GM12878 (cell line): ENCODE measurements at regions not wholly inside any gene's neighbourhood (a gene's known extent, or its start where the extent isn't known, plus 50 kb on each side); places are given as distances from the start of the nearest gene placed in this dataset.

Experiments used
- ATAC-seq: fragments of 200-7000 bp; cut with Tn5 transposase; 3 replicates; pipeline ENCODE4 v1.9.1; 2020; ENCODE audit warnings: mild to moderate bottlenecking, moderate library complexity
- BruUV-seq: library from RNA; stranded (reverse); fragments of 400-500 nt; replicated peaks from 2 replicates; lab custom pipeline; 2021; lab: Mats Ljungman, UMichigan
- CTCF ChIA-PET: fragments of 300-600 bp; sonication (Branson Sonifier 250); formaldehyde crosslinking; extraction: SDS; loops from one replicate; lab custom pipeline; 2021; ENCODE audit warnings: inconsistent platforms; lab: Yijun Ruan, JAX
- POLR2A ChIA-PET: fragments of 350-600 bp; formaldehyde crosslinking; extraction: SDS; loops from one replicate; lab custom pipeline; 2021; ENCODE audit warnings: inconsistent platforms; lab: Charles Lee
- RAD21 ChIA-PET: fragments of 300-600 bp; sonication (Branson Sonifier 250); formaldehyde crosslinking; loops from one replicate; lab custom pipeline; 2023; ENCODE audit warnings: antibody characterized with exemption; ENCODE audit not compliant: unreplicated experiment; lab: Charles Lee
- SMC1A ChIA-PET: fragments of 300-600 bp; sonication (Branson Sonifier 250); formaldehyde crosslinking; loops from one replicate; lab custom pipeline; 2023; ENCODE audit not compliant: unreplicated experiment, uncharacterized antibody; lab: Charles Lee
- DNase-seq: peaks from one replicate; pipeline ENCODE4 v3.0.0-alpha.2; 2011; ENCODE audit warnings: low read depth, low spot score
- FAIRE-seq: peaks from 3 replicates; lab custom pipeline; 2011; peaks lifted over from hg19 to GRCh38; lab: Jason Lieb, UNC
- H2AFZ ChIP-seq: 2 replicates; pipeline ENCODE4 v1.6.0; 2011; ENCODE audit warnings: low read depth, low read length, control low read depth; ENCODE audit not compliant: control insufficient read depth
- H3K27ac ChIP-seq: 2 replicates; pipeline ENCODE4 v1.5.1; 2011; ENCODE audit warnings: control low read depth; ENCODE audit not compliant: control insufficient read depth, insufficient read depth
- H3K27me3 ChIP-seq, 2 experiments: replicated peaks in 1 of 2; 2 replicates each; pipeline versions ENCODE4 v1.6.0 to v1.6.1; 2011; ENCODE audit warnings: low read length in 1 of 2; ENCODE audit not compliant: control insufficient read depth in 2 of 2, insufficient read depth in 2 of 2
- H3K36me3 ChIP-seq, 2 experiments: 2 replicates each; pipeline ENCODE4 v1.5.1; 2011; ENCODE audit warnings: low read length in 1 of 2; ENCODE audit not compliant: control insufficient read depth in 2 of 2, insufficient read depth in 2 of 2
- H3K4me1 ChIP-seq: 2 replicates; pipeline ENCODE4 v1.6.1; 2011; ENCODE audit warnings: mild to moderate bottlenecking, low read length, moderate library complexity, mixed read lengths; ENCODE audit not compliant: control insufficient read depth, insufficient read depth
- H3K4me2 ChIP-seq: 2 replicates; pipeline ENCODE4 v1.6.0; 2011; ENCODE audit warnings: control low read depth; ENCODE audit not compliant: control insufficient read depth, insufficient read depth
- H3K4me3 ChIP-seq: fragments of 200-600 bp; sonication (generic); 2 replicates; pipeline ENCODE4 v1.5.1; 2016
- H3K79me2 ChIP-seq: 2 replicates; pipeline ENCODE4 v1.6.0; 2011; ENCODE audit warnings: low read length; ENCODE audit not compliant: control insufficient read depth, insufficient read depth
- H3K9ac ChIP-seq: 2 replicates; pipeline ENCODE4 v1.8.0; 2011; ENCODE audit warnings: low read length, control low read depth, mixed read lengths; ENCODE audit not compliant: control insufficient read depth, insufficient read depth
- H3K9me3 ChIP-seq: replicated peaks from 3 replicates; pipeline ENCODE4 v1.5.1; 2011; ENCODE audit warnings: mild to moderate bottlenecking, low read length; ENCODE audit not compliant: control insufficient read depth, insufficient read depth
- H4K20me1 ChIP-seq: 2 replicates; pipeline ENCODE4 v1.6.0; 2011; ENCODE audit not compliant: control insufficient read depth, insufficient read depth
- BRCA1 ChIP-seq: IDR thresholded peaks from 2 replicates; pipeline ENCODE4 v1.6.1; 2011; ENCODE audit warnings: low read depth, low read length, improper control_type of control experiment
- EP300 ChIP-seq, 2 experiments: fragments of 150-350 bp in 1 of 2; IDR thresholded peaks; 2 replicates each; pipeline ENCODE4 v1.6.1; 2011 to 2012; ENCODE audit warnings: low read depth in 2 of 2, low read length in 2 of 2, borderline replicate concordance in 1 of 2, improper control_type of control experiment in 1 of 2, inconsistent platforms in 1 of 2; ENCODE audit not compliant: control insufficient read depth in 1 of 2
- HCFC1 ChIP-seq: fragments of 150-350 bp; IDR thresholded peaks from 2 replicates; pipeline ENCODE4 v1.6.1; 2014; ENCODE audit warnings: low read length
- KLF5 ChIP-seq: fragments of 450-650 bp; IDR thresholded peaks from 2 replicates; pipeline ENCODE4 v1.6.1; 2014; ENCODE audit warnings: mild to moderate bottlenecking; ENCODE audit not compliant: partially characterized antibody
- NFIC ChIP-seq: IDR thresholded peaks from 2 replicates; pipeline ENCODE4 v1.6.1; 2012; ENCODE audit warnings: low read depth, mild to moderate bottlenecking, inconsistent platforms, low read length, moderate library complexity
- NR2C1 ChIP-seq: fragments of 450-650 bp; IDR thresholded peaks from 2 replicates; pipeline ENCODE4 v1.6.1; 2017; ENCODE audit warnings: antibody characterized with exemption, mild to moderate bottlenecking, moderate library complexity
- NRF1 ChIP-seq: conservative IDR thresholded peaks from 2 replicates; pipeline ENCODE4 v1.6.1; 2011; ENCODE audit warnings: mild to moderate bottlenecking, low read depth, low read length, improper control_type of control experiment
- PAX8 ChIP-seq: fragments of 450-650 bp; IDR thresholded peaks from 2 replicates; pipeline ENCODE4 v1.6.1; 2017; ENCODE audit warnings: mild to moderate bottlenecking, moderate library complexity
- POLR2A ChIP-seq: IDR thresholded peaks from 2 replicates; pipeline ENCODE4 v1.6.1; 2011; ENCODE audit warnings: low read depth, mild to moderate bottlenecking, low read length
- RCOR1 ChIP-seq: conservative IDR thresholded peaks from 2 replicates; pipeline ENCODE4 v1.6.1; 2012; ENCODE audit warnings: low read depth, low read length, improper control_type of control experiment
- RELA ChIP-seq: fragments of 450-650 bp; IDR thresholded peaks from 2 replicates; pipeline ENCODE4 v1.8.0; 2014; ENCODE audit warnings: borderline replicate concordance; ENCODE audit not compliant: partially characterized antibody
- TARDBP ChIP-seq: IDR thresholded peaks from 2 replicates; pipeline ENCODE4 v1.6.1; 2016; ENCODE audit warnings: borderline replicate concordance
- WGBS: methylation state at CpG from one replicate; pipeline ENCODE4 v1.1.6; 2016; ENCODE audit warnings: low lambda C conversion rate; ENCODE audit not compliant: insufficient replicate concordance, insufficient coverage; ENCODE audit errors: missing lambda C conversion rate; 5-methylcytosine and 5-hydroxymethylcytosine counted together
- in situ Hi-C: fragments of 300-500 bp; cut with MboI; formaldehyde crosslinking; loops from 9 replicates; pipeline ENCODE4 v1.14.3; 2018; ENCODE audit warnings: mixed read lengths
- intact Hi-C: fragments of 100-400 bp; cut with micrococcal nuclease; formaldehyde crosslinking; loops from one replicate; pipeline ENCODE4 v1.14.2; 2022; ENCODE audit not compliant: unreplicated experiment
- TF ChIP-seq, protein P1 (sequence below): fragments of 450-650 bp; IDR thresholded peaks from 2 replicates; pipeline ENCODE4 v1.6.1; 2017; ENCODE audit warnings: mild to moderate bottlenecking, moderate library complexity
- TF ChIP-seq, protein P2 (sequence below): IDR thresholded peaks from 2 replicates; pipeline ENCODE4 v1.6.1; 2012; ENCODE audit warnings: mild to moderate bottlenecking, low read depth, low read length
- TF ChIP-seq, protein P3 (sequence below): fragments of 450-650 bp; IDR thresholded peaks from 2 replicates; pipeline ENCODE4 v1.6.1; 2018; ENCODE audit warnings: mild to moderate bottlenecking, low read depth, moderate library complexity; ENCODE audit not compliant: partially characterized antibody

DNA sequence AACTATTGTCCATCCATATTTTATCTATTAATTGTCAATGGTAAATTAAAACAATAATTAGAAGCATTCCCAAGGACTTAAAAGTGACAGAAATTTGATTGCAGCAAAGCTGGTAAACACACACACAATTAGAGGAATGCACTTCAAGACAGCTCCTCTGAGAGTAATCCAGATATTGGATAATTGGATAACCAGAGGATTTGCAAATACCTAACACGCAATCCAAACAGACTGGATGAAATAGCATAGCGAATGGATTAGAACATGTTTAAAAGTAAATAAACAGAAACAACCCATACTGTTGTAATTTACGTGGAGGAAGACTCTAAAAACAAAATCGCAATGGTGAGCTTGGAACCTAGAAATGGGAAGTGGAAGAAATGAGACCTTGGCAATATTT is 239.8 kb downstream of the METTL4 start:
- ChIA-PET SMC1A (interaction anchor here (0.9 to 2.5 kb wide), 6 partner anchors 13 to 210 kb away, joined by 3 to 8 read pairs (median 4); no protein-coding TSS in a partner anchor), RAD21 (interaction anchor here (2.2 kb wide), 1 partner anchor 18 kb away, joined by 5 read pairs; no protein-coding TSS in a partner anchor), POLR2A (no interaction called here), CTCF (interaction anchor here (0.6 to 2.5 kb wide), 5 partner anchors 9 to 211 kb away, joined by 3 to 6 read pairs (median 4); no protein-coding TSS in a partner anchor)
- Histone ChIP-seq H3K4me2 (no peak overlapping the region), H2AFZ (no peak overlapping the region), H3K4me3 (no peak overlapping the region), H3K4me1 (no peaks in the 10 kb centered on the region), H3K36me3 (no peaks in the 10 kb centered on the region), H3K27me3 (no peaks in the 10 kb centered on the region), H3K27ac (no peak overlapping the region), H3K9ac (no peak overlapping the region), H3K9me3 (no peaks in the 10 kb centered on the region), H3K79me2 (no peaks in the 10 kb centered on the region), H4K20me1 (no peaks in the 10 kb centered on the region)
- in situ Hi-C loops (loop anchor here (5.0 kb wide), 1 partner anchor 221 kb away; no protein-coding TSS in a partner anchor), intact Hi-C loops (loop anchor here (10.0 kb wide), 1 partner anchor 227 kb away; no protein-coding TSS in a partner anchor)
- FAIRE-seq: no peak
- 69% methylated on average over 4 of the region's 4 CpGs for WGBS
- ATAC-seq: no peak
- no peak for DNase-seq
- no TSS peak for BruUV-seq
- TF ChIP-seq EP300 (IDR thresholded peaks at IDR 0.05; ENCODE audit: borderline replicate concordance in 1 of 2, control insufficient read depth in 1 of 2, low read depth in 2 of 2, low read length in 2 of 2): no peak
- no peak for TF ChIP-seq NFIC
- TF ChIP-seq NRF1: no peak
- TF ChIP-seq, protein P1, sequence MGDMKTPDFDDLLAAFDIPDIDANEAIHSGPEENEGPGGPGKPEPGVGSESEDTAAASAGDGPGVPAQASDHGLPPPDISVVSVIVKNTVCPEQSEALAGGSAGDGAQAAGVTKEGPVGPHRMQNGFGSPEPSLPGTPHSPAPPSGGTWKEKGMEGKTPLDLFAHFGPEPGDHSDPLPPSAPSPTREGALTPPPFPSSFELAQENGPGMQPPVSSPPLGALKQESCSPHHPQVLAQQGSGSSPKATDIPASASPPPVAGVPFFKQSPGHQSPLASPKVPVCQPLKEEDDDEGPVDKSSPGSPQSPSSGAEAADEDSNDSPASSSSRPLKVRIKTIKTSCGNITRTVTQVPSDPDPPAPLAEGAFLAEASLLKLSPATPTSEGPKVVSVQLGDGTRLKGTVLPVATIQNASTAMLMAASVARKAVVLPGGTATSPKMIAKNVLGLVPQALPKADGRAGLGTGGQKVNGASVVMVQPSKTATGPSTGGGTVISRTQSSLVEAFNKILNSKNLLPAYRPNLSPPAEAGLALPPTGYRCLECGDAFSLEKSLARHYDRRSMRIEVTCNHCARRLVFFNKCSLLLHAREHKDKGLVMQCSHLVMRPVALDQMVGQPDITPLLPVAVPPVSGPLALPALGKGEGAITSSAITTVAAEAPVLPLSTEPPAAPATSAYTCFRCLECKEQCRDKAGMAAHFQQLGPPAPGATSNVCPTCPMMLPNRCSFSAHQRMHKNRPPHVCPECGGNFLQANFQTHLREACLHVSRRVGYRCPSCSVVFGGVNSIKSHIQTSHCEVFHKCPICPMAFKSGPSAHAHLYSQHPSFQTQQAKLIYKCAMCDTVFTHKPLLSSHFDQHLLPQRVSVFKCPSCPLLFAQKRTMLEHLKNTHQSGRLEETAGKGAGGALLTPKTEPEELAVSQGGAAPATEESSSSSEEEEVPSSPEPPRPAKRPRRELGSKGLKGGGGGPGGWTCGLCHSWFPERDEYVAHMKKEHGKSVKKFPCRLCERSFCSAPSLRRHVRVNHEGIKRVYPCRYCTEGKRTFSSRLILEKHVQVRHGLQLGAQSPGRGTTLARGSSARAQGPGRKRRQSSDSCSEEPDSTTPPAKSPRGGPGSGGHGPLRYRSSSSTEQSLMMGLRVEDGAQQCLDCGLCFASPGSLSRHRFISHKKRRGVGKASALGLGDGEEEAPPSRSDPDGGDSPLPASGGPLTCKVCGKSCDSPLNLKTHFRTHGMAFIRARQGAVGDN: no peak
- TF ChIP-seq, protein P2, sequence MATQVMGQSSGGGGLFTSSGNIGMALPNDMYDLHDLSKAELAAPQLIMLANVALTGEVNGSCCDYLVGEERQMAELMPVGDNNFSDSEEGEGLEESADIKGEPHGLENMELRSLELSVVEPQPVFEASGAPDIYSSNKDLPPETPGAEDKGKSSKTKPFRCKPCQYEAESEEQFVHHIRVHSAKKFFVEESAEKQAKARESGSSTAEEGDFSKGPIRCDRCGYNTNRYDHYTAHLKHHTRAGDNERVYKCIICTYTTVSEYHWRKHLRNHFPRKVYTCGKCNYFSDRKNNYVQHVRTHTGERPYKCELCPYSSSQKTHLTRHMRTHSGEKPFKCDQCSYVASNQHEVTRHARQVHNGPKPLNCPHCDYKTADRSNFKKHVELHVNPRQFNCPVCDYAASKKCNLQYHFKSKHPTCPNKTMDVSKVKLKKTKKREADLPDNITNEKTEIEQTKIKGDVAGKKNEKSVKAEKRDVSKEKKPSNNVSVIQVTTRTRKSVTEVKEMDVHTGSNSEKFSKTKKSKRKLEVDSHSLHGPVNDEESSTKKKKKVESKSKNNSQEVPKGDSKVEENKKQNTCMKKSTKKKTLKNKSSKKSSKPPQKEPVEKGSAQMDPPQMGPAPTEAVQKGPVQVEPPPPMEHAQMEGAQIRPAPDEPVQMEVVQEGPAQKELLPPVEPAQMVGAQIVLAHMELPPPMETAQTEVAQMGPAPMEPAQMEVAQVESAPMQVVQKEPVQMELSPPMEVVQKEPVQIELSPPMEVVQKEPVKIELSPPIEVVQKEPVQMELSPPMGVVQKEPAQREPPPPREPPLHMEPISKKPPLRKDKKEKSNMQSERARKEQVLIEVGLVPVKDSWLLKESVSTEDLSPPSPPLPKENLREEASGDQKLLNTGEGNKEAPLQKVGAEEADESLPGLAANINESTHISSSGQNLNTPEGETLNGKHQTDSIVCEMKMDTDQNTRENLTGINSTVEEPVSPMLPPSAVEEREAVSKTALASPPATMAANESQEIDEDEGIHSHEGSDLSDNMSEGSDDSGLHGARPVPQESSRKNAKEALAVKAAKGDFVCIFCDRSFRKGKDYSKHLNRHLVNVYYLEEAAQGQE: no peak
- no peak for TF ChIP-seq POLR2A
- TF ChIP-seq BRCA1: no peak
- TF ChIP-seq TARDBP: no peak
- no peak for TF ChIP-seq PAX8
- no peak for TF ChIP-seq RELA
- no peak for TF ChIP-seq RCOR1
- TF ChIP-seq NR2C1: no peak
- TF ChIP-seq HCFC1: no peak
- TF ChIP-seq, protein P3, sequence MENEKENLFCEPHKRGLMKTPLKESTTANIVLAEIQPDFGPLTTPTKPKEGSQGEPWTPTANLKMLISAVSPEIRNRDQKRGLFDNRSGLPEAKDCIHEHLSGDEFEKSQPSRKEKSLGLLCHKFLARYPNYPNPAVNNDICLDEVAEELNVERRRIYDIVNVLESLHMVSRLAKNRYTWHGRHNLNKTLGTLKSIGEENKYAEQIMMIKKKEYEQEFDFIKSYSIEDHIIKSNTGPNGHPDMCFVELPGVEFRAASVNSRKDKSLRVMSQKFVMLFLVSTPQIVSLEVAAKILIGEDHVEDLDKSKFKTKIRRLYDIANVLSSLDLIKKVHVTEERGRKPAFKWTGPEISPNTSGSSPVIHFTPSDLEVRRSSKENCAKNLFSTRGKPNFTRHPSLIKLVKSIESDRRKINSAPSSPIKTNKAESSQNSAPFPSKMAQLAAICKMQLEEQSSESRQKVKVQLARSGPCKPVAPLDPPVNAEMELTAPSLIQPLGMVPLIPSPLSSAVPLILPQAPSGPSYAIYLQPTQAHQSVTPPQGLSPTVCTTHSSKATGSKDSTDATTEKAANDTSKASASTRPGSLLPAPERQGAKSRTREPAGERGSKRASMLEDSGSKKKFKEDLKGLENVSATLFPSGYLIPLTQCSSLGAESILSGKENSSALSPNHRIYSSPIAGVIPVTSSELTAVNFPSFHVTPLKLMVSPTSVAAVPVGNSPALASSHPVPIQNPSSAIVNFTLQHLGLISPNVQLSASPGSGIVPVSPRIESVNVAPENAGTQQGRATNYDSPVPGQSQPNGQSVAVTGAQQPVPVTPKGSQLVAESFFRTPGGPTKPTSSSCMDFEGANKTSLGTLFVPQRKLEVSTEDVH: no peak
- TF ChIP-seq KLF5: no peak
